NB4 (cell line): ENCODE measurements at regions not wholly inside any gene's neighbourhood (a gene's known extent, or its start where the extent isn't known, plus 50 kb on each side); places are given as distances from the start of the nearest gene placed in this dataset.

Source experiments
- MAX ChIP-seq: IDR thresholded peaks from 2 replicates; pipeline ENCODE4 v1.6.1; 2011; ENCODE audit warnings: low read depth, low read length
- MYC ChIP-seq: IDR thresholded peaks from 2 replicates; pipeline ENCODE4 v1.6.1; 2011; ENCODE audit warnings: low read depth, low read length
- POLR2A ChIP-seq: IDR thresholded peaks from 2 replicates; pipeline ENCODE4 v1.6.1; 2011; ENCODE audit warnings: mild to moderate bottlenecking; ENCODE audit not compliant: insufficient read length; ENCODE audit errors: extremely low read depth
- TF ChIP-seq, protein P1 (sequence below): IDR thresholded peaks from one replicate; pipeline ENCODE4 v1.5.1; 2012; ENCODE audit warnings: low read depth, low read length

- TF ChIP-seq, protein P1, sequence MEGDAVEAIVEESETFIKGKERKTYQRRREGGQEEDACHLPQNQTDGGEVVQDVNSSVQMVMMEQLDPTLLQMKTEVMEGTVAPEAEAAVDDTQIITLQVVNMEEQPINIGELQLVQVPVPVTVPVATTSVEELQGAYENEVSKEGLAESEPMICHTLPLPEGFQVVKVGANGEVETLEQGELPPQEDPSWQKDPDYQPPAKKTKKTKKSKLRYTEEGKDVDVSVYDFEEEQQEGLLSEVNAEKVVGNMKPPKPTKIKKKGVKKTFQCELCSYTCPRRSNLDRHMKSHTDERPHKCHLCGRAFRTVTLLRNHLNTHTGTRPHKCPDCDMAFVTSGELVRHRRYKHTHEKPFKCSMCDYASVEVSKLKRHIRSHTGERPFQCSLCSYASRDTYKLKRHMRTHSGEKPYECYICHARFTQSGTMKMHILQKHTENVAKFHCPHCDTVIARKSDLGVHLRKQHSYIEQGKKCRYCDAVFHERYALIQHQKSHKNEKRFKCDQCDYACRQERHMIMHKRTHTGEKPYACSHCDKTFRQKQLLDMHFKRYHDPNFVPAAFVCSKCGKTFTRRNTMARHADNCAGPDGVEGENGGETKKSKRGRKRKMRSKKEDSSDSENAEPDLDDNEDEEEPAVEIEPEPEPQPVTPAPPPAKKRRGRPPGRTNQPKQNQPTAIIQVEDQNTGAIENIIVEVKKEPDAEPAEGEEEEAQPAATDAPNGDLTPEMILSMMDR = no peak
- TF ChIP-seq POLR2A = no peak
- TF ChIP-seq MAX = no peak
- TF ChIP-seq MYC = no peak
Measured at GRCh38 chr9:75365196-75365595, 276.9 kb downstream of the OSTF1 start.
